NCI-H1694 treated with DMSO at 0.1 percent for 48 hours (cell line): ENCODE measurements at regions not wholly inside any gene's neighbourhood (a gene's known extent, or its start where the extent isn't known, plus 50 kb on each side); places are given as distances from the start of the nearest gene placed in this dataset.
A peak's percentile ranks its signal among the peaks of the same experiment; 100 is the strongest.

Source experiments
- DNase-seq: peaks from one replicate; lab custom pipeline; 2025; lab: John Stamatoyannopoulos, UW

GRCh38 chr11:25970726-25971508 lies 361.0 kb upstream of the ANO3 start:
- no peak for DNase-seq

GRCh38 chr11:25980091-25980490 lies 351.8 kb upstream of the ANO3 start:
- DNase-seq = no peak

- peak; percentile 1 for DNase-seq
These were observed 349.9 kb upstream of the ANO3 start for GRCh38 chr11:25981998-25982397.

- DNase-seq = no peak
These were observed 348.6 kb upstream of the ANO3 start for GRCh38 chr11:25983280-25983679.

GRCh38 chr11:25988178-25988577 lies 343.8 kb upstream of the ANO3 start:
- DNase-seq = no peak

- no peak for DNase-seq
These were observed 341.5 kb upstream of the ANO3 start for GRCh38 chr11:25990406-25990805.

GRCh38 chr11:25991476-25991875 lies 340.5 kb upstream of the ANO3 start:
- no peak for DNase-seq

GRCh38 chr11:25992294-25992693 lies 339.6 kb upstream of the ANO3 start:
- no peak for DNase-seq

GRCh38 chr11:25993016-25993415 lies 338.9 kb upstream of the ANO3 start:
- no peak for DNase-seq

- DNase-seq = no peak
These were observed 320.5 kb upstream of the ANO3 start for GRCh38 chr11:26011474-26011873.

GRCh38 chr11:26014456-26015115 lies 317.3 kb upstream of the ANO3 start:
- DNase-seq = no peak

- no peak for DNase-seq
These were observed 314.5 kb upstream of the ANO3 start for GRCh38 chr11:26017322-26017860.

- no peak for DNase-seq
These were observed 314.0 kb upstream of the ANO3 start for GRCh38 chr11:26017903-26018302.

- DNase-seq = no peak
These were observed 313.6 kb upstream of the ANO3 start for GRCh38 chr11:26018336-26018735.

GRCh38 chr11:26019386-26019785 lies 312.5 kb upstream of the ANO3 start:
- DNase-seq = no peak

- DNase-seq = no peak
These were observed 310.9 kb upstream of the ANO3 start for GRCh38 chr11:26021017-26021416.

- no peak for DNase-seq
These were observed 308.9 kb upstream of the ANO3 start for GRCh38 chr11:26023057-26023456.

- DNase-seq = no peak
These were observed 306.3 kb upstream of the ANO3 start for GRCh38 chr11:26025676-26026075.

GRCh38 chr11:26026078-26026477 lies 305.9 kb upstream of the ANO3 start:
- DNase-seq = no peak

- DNase-seq = no peak
These were observed 304.0 kb upstream of the ANO3 start for GRCh38 chr11:26027887-26028286.

GRCh38 chr11:26028393-26028911 lies 303.5 kb upstream of the ANO3 start:
- DNase-seq = no peak

GRCh38 chr11:26030399-26030798 lies 301.5 kb upstream of the ANO3 start:
- DNase-seq = no peak

- DNase-seq = no peak
These were observed 299.7 kb upstream of the ANO3 start for GRCh38 chr11:26032241-26032640.
